ENCODE measurements at regions not wholly inside any gene's neighbourhood (a gene's known extent, or its start where the extent isn't known, plus 50 kb on each side); places are given as distances from the start of the nearest gene placed in this dataset.
"Not testable (repeated sequence)": the region's sequence is repeated elsewhere in the genome, so short reads cannot be mapped to it uniquely, and the experiment has no call there.

GRCh38 chr5:131019111-131019510 is 145.9 kb downstream of the HINT1 start:
- DNase-seq (ENCODE audit: missing footprints): no peak

GRCh38 chr5:131008329-131008728 is 156.7 kb downstream of the HINT1 start:
- intact Hi-C loops (cut with DNase I): no loop called here
- DNase-seq (ENCODE audit: missing footprints) (no peak), ATAC-seq (no peak)

More at GRCh38 chr5:131019111-131019510, 145.9 kb downstream of the HINT1 start:
- intact Hi-C loops (cut with DNase I): no loop called here
- ATAC-seq: no peak

- intact Hi-C loops (cut with DNase I): no loop called here
- DNase-seq (ENCODE audit: missing footprints) (no peak), ATAC-seq (no peak)
These were observed 158.9 kb downstream of the HINT1 start for GRCh38 chr5:131005963-131006684.

- DNase-seq (ENCODE audit: missing footprints): no peak
- no peak for ATAC-seq
- intact Hi-C loops (cut with DNase I): no loop called here
These were observed 163.5 kb downstream of the HINT1 start for GRCh38 chr5:131001507-131001906.

GRCh38 chr5:131000289-131000688 is 164.8 kb downstream of the HINT1 start:
- intact Hi-C loops (cut with DNase I): no loop called here
- DNase-seq (ENCODE audit: missing footprints) (no peak), ATAC-seq (no peak)

- ATAC-seq; intact Hi-C loops (cut with DNase I); DNase-seq (ENCODE audit: missing footprints): not testable (repeated sequence)
These were observed 168.3 kb downstream of the HINT1 start for GRCh38 chr5:130996720-130997119.

- DNase-seq (ENCODE audit: missing footprints) (no peak), ATAC-seq (no peak)
- intact Hi-C loops (cut with DNase I): no loop called here
These were observed 169.2 kb downstream of the HINT1 start for GRCh38 chr5:130995851-130996250.

- intact Hi-C loops (cut with DNase I): no loop called here
- ATAC-seq (no peak), DNase-seq (ENCODE audit: missing footprints) (no peak)
These were observed 169.9 kb downstream of the HINT1 start for GRCh38 chr5:130995254-130995515.

GRCh38 chr5:130994496-130995253 is 170.4 kb downstream of the HINT1 start:
- ATAC-seq (no peak), DNase-seq (ENCODE audit: missing footprints) (no peak)
- intact Hi-C loops (cut with DNase I): no loop called here

- no peak for ATAC-seq
- intact Hi-C loops (cut with DNase I): no loop called here
- DNase-seq (ENCODE audit: missing footprints): no peak
These were observed 172.4 kb downstream of the HINT1 start for GRCh38 chr5:130992621-130993020.

- DNase-seq (ENCODE audit: missing footprints) (no peak), ATAC-seq (no peak)
- intact Hi-C loops (cut with DNase I): no loop called here
These were observed 173.0 kb downstream of the HINT1 start for GRCh38 chr5:130992095-130992494.

- intact Hi-C loops (cut with DNase I): no loop called here
These were observed 179.3 kb downstream of the HINT1 start for GRCh38 chr5:130985776-130986175.

GRCh38 chr5:130981663-130982062 is 183.4 kb downstream of the HINT1 start:
- ATAC-seq: no peak
- intact Hi-C loops (cut with DNase I): no loop called here
- no peak for DNase-seq (ENCODE audit: missing footprints)

More at GRCh38 chr5:130985776-130986175, 179.3 kb downstream of the HINT1 start:
- no peak for ATAC-seq
- DNase-seq (ENCODE audit: missing footprints): no peak

GRCh38 chr5:130978475-130978874 is 186.6 kb downstream of the HINT1 start:
- DNase-seq (ENCODE audit: missing footprints) (no peak), ATAC-seq (no peak)
- intact Hi-C loops (cut with DNase I): no loop called here

GRCh38 chr5:130976493-130976892 is 188.6 kb downstream of the HINT1 start:
- ATAC-seq (no peak), DNase-seq (ENCODE audit: missing footprints) (no peak)
- intact Hi-C loops (cut with DNase I): no loop called here

GRCh38 chr5:130975847-130976246 is 189.2 kb downstream of the HINT1 start:
- DNase-seq (ENCODE audit: missing footprints) (no peak), ATAC-seq (no peak)
- intact Hi-C loops (cut with DNase I): no loop called here

- intact Hi-C loops (cut with DNase I): no loop called here
- no peak for DNase-seq (ENCODE audit: missing footprints)
- no peak for ATAC-seq
These were observed 189.8 kb downstream of the HINT1 start for GRCh38 chr5:130975299-130975698.

GRCh38 chr5:130974021-130974683 is 190.9 kb downstream of the HINT1 start:
- intact Hi-C loops (cut with DNase I): no loop called here
- ATAC-seq (no peak), DNase-seq (ENCODE audit: missing footprints) (no peak)

GRCh38 chr5:130966990-130967525 is 198.0 kb downstream of the HINT1 start:
- no peak for ATAC-seq
- no peak for DNase-seq (ENCODE audit: missing footprints)
- intact Hi-C loops (cut with DNase I): no loop called here

GRCh38 chr5:130965920-130966319 is 199.1 kb downstream of the HINT1 start:
- DNase-seq (ENCODE audit: missing footprints) (no peak), ATAC-seq (no peak)
- intact Hi-C loops (cut with DNase I): no loop called here

Measured in Right ventricle myocardium inferior (tissue), 1 donor.